ENCODE measurements at regions not wholly inside any gene's neighbourhood (a gene's known extent, or its start where the extent isn't known, plus 50 kb on each side); places are given as distances from the start of the nearest gene placed in this dataset.
A peak's percentile ranks its signal among the peaks of the same experiment; 100 is the strongest.

- DNase-seq: no peak
Measured at GRCh38 chr2:160973991-160974390, 186.2 kb upstream of the TANK start.

- no peak for DNase-seq
Measured at GRCh38 chr2:160974803-160975202, 185.4 kb upstream of the TANK start.

DNA sequence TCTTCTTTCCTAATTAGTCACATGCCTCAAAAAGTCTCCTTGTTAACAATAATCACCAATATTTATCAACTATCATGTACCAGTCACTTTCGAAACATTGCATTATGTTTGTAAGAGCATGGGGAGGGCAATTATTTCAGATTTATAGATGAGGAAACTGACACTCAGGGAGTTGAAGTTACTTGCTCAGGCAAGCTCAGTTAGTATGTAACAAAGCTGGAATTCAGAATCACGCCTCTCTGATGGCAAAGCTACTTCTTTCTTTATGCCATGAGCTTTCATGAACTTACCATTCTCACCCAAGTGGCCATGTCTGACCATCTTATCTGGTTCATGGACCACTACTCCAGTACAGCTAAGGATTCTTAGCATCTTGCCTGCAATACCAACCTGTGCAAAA is 183.4 kb upstream of the TANK start:
- no peak for DNase-seq

DNA sequence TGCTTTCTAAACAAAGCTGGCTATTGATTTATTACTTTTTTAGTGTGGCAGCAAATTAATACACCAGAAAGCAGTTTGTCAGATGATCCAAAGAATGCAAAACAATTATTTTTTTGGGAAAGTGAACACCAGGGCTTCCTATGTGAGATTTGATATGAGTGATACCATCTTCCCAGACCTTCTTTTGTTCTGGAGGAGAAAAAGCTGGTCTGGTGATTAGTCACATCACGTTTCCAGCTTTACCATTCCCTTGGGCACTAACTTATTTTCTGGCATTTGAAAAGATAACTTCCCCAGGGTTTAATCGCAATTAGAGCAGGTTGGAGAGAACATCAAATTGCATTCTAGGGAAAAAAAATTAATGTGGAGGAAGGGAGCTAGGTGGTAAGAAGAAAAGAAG is 182.9 kb upstream of the TANK start:
- no peak for DNase-seq

DNA sequence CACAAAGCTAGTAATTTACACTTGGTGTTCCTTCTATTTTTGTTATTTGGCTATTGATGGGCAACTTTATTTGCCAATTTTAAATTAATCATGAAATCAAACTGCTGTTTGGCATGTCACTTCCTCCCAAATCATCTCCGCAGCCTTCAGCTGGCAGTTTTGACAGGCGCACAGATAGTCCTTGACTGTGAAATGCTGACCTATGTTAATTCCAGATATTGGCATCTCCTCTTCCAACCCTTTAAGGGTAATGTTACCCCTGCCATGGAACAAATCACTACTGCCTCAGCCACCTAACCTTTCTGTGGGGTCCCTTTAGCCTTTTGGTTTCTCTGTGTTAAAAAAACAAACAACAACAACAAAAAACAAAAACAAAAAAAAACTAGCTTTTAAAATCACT is 182.4 kb upstream of the TANK start:
- no peak for DNase-seq

DNA sequence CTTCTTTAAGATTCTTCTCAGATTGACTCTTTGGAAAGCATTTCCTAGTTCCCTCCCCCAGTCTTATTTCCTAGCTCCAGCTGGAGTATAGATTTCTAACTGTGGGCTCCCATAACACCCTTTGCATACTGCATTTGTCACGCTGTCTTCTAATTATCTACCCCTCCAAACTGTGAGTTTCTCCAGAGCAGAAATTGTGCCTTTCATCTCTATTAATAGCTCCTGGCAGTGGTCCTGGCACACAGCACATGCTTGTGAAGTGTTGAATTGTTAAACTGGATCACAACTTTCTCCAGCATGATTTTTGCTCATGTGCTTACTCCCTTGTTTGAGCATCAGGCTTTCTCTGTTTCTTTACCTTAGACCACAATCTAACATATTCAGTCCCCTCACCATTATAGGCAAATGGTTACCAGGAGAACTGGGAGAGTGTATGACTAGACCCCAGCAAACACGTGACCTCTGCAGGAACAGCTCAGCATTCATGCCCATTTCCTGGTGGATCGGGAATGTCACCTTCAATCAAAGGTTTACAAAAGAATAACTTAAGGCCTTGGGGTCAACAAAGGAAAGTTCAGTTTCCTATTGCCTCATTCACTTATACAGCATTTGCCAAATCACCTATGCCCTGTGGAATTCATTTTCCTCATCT is 175.7 kb upstream of the TANK start:
- DNase-seq: no peak

DNA sequence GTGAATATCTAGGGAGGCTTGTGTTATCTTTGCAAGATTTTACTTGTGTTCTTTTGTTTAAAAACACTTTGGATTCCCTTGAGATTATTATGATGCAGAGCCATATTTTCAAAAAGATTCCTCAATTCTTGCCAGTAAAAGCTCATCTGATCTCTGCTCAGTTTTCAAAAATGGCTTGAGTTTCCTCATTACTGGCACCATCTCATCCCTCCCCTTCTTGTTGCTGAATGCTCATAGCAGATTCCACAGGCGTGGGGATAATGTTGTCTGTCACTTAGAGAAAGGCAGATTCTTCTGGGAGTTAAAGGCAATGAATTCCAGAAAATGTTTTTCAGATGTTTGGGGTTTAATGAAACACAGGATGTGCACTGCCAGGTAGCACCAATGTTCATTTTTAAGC is 170.4 kb upstream of the TANK start:
- no peak for DNase-seq

GRCh38 chr2:160993654-160994061 is 166.6 kb upstream of the TANK start:
- no peak for DNase-seq

- peak; percentile 61 to 77 for DNase-seq
Measured at GRCh38 chr2:160994141-160995002, 165.9 kb upstream of the TANK start.

- no peak for DNase-seq
Measured at GRCh38 chr2:160996584-160996983, 163.6 kb upstream of the TANK start.

DNA sequence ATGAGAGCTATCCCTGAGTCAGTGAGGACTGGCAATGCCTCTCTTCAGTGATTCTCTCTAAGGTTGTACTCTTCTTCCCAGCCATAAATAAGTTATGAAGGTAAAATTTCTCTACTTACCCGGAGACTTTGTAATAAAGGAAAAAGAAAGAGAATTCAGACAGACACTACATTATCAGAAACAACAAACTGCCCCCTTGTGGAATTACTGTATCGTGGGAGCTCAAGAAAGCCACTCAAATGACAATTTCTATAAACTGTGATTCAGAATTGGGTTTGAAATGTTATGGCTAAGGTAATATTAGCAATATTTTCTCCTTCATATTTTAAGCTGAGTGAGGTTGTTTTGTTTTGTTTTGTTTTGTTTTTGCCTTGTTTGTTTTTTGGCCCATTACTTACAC is 155.8 kb upstream of the TANK start:
- no peak for DNase-seq

- no peak for DNase-seq
Measured at GRCh38 chr2:161005170-161005569, 155.1 kb upstream of the TANK start.

GRCh38 chr2:161008311-161008710 is 151.9 kb upstream of the TANK start:
- no peak for DNase-seq

GRCh38 chr2:161010503-161011015 is 149.7 kb upstream of the TANK start:
- no peak for DNase-seq

DNA sequence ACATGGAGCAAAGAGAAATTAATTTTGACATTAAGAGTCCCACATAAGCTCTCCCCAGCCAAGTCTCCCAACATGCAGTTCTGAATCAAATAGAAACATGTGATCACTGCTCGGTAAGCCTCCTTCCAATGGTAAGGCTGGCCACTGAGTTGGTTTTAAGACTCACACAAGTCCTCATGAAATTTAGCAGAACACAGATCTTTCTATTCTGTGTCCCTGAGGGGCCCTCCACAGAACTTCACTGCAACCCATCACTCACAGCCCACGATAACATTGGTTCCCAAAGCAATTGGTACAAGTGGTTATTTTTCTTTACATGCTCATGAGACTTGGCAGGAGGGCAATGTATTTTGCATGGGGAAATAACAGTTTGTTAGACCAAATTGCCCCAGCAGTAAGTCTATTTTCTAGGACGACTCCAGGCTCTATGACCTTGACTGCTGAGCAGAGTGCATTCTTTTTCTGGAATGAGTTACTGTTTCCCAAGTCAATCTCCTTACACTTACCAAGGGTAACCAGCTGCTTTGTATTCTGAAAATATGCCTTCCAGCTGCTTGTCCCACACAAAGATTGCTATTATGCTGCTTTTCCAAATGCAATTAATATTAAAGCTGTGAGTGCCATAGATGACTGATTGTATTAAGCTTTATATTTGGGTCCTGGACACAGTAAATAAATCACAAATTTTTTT is 142.3 kb upstream of the TANK start:
- no peak for DNase-seq

GRCh38 chr2:161019311-161019710 is 140.9 kb upstream of the TANK start:
- DNase-seq: no peak

GRCh38 chr2:161020437-161020836 is 139.8 kb upstream of the TANK start:
- no peak for DNase-seq

GRCh38 chr2:161028581-161028980 is 131.6 kb upstream of the TANK start:
- DNase-seq: no peak

- no peak for DNase-seq
Measured at GRCh38 chr2:161029321-161029720, 130.9 kb upstream of the TANK start.

GRCh38 chr2:161030260-161031063 is 129.8 kb upstream of the TANK start:
- DNase-seq: no peak

- no peak for DNase-seq
Measured at GRCh38 chr2:161031511-161031910, 128.7 kb upstream of the TANK start.

DNA sequence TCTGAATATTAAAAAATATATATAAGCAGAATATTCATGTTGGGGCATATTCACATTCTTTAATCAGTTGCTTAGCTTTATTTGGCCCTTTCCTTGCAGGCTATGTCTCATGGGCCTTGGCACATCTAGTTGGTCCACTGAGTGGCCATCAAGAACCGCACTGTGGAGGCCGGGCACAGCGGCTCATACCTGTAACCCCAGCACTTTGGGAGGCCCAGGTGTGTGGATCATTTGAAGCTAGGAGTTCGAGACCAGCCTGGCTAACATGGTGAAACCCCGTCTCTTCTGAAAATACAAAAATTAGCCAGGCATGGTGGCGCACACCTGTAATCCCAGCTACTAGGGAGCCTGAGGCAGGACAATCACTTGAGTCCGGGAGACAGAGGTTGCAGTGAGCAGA is 127.6 kb upstream of the TANK start:
- DNase-seq: no peak

Data from stimulated activated CD4-positive, alpha-beta T cell treated with anti-CD3 and anti-CD28 coated beads, Interleukin-2, amount 100 ng/mL, for 24 hours (primary cell).